22Rv1 (cell line): ENCODE measurements at regions not wholly inside any gene's neighbourhood (a gene's known extent, or its start where the extent isn't known, plus 50 kb on each side); places are given as distances from the start of the nearest gene placed in this dataset.

Source experiments
- CTCF ChIP-seq: fragments of 450-650 bp; IDR thresholded peaks from 2 replicates; pipeline ENCODE4 v1.5.1; 2017; ENCODE audit warnings: mild to moderate bottlenecking
- ZFX ChIP-seq: fragments of 450-650 bp; IDR thresholded peaks from 2 replicates; pipeline ENCODE4 v1.6.1; 2017; ENCODE audit warnings: antibody characterized with exemption, borderline replicate concordance

- TF ChIP-seq CTCF (no peak), ZFX (no peak)
Measured at GRCh38 chrX:40406330-40406859, 174.4 kb upstream of the ATP6AP2 start.
